Loucy (cell line): ENCODE measurements at regions not wholly inside any gene's neighbourhood (a gene's known extent, or its start where the extent isn't known, plus 50 kb on each side); places are given as distances from the start of the nearest gene placed in this dataset.

Experiments
- EZH2phosphoT487 ChIP-seq: fragments of 200-600 bp; IDR thresholded peaks from 2 replicates; pipeline ENCODE4 v1.6.1; 2018; ENCODE audit warnings: antibody characterized with exemption, mild to moderate bottlenecking, moderate library complexity, borderline replicate concordance
- TF ChIP-seq, protein P1 (sequence below): fragments of 200-600 bp; sonication (generic); conservative IDR thresholded peaks from 2 replicates; pipeline ENCODE4 v1.5.1; 2014; ENCODE audit warnings: mild to moderate bottlenecking, antibody characterized with exemption, low read length

DNA sequence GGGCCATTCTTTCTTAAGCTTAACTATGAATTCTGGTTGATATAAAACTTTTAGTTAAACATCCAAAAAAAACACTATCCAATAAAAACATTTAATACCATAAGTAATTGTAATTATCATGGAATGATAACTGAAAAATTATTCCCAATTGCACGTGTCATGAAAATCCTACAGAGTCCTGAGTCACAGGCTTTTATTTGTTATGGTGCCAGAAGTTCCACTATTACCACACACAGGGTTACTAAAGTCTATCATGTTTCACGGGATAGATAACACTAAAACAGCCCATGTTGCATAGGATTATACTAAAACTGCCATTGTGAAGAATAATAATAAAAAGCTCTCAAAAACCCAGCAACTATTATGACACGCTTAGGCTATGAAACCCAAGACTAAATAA lies 1381.8 kb downstream of the EFNA5 start:
- TF ChIP-seq, protein P1, sequence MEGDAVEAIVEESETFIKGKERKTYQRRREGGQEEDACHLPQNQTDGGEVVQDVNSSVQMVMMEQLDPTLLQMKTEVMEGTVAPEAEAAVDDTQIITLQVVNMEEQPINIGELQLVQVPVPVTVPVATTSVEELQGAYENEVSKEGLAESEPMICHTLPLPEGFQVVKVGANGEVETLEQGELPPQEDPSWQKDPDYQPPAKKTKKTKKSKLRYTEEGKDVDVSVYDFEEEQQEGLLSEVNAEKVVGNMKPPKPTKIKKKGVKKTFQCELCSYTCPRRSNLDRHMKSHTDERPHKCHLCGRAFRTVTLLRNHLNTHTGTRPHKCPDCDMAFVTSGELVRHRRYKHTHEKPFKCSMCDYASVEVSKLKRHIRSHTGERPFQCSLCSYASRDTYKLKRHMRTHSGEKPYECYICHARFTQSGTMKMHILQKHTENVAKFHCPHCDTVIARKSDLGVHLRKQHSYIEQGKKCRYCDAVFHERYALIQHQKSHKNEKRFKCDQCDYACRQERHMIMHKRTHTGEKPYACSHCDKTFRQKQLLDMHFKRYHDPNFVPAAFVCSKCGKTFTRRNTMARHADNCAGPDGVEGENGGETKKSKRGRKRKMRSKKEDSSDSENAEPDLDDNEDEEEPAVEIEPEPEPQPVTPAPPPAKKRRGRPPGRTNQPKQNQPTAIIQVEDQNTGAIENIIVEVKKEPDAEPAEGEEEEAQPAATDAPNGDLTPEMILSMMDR: no peak
- no peak for TF ChIP-seq EZH2phosphoT487
